Suprapubic skin (tissue), 4 donors: ENCODE measurements at regions not wholly inside any gene's neighbourhood (a gene's known extent, or its start where the extent isn't known, plus 50 kb on each side); places are given as distances from the start of the nearest gene placed in this dataset.

Experiments
- DNase-seq, 2 donors: peaks; one replicate each; pipeline ENCODE4 v3.0.0-alpha.2; 2019; ENCODE audit warnings: low spot score in 2 of 2
- H3K27ac ChIP-seq: fragments of 200-600 bp; sonication (generic); one replicate; pipeline ENCODE4 v1.5.1; 2019
- H3K27me3 ChIP-seq: fragments of 200-600 bp; sonication (generic); one replicate; pipeline ENCODE4 v1.5.1; 2019
- H3K36me3 ChIP-seq: fragments of 200-600 bp; sonication (generic); one replicate; pipeline ENCODE4 v1.5.1; 2019
- H3K4me1 ChIP-seq: fragments of 200-600 bp; sonication (generic); one replicate; pipeline ENCODE4 v1.5.1; 2019
- H3K4me3 ChIP-seq: fragments of 200-600 bp; sonication (generic); one replicate; pipeline ENCODE4 v1.5.1; 2019; ENCODE audit warnings: mild to moderate bottlenecking
- H3K9me3 ChIP-seq: fragments of 200-600 bp; sonication (generic); one replicate; pipeline ENCODE4 v1.5.1; 2019
- CTCF ChIP-seq, 2 donors: fragments of 200-600 bp in 1 of 2; fragments of 450-650 bp in 1 of 2; sonication (generic) in 1 of 2; IDR thresholded peaks; one replicate each; pipeline ENCODE4 v1.5.1; 2016 to 2019; ENCODE audit warnings: antibody characterized with exemption in 2 of 2, mild to moderate bottlenecking in 1 of 2, moderate library complexity in 1 of 2
- EP300 ChIP-seq: sonication (generic); formaldehyde crosslinking; IDR thresholded peaks from one replicate; pipeline ENCODE4 v1.6.1; 2017; ENCODE audit warnings: antibody characterized with exemption
- POLR2A ChIP-seq, 2 donors: fragments of 450-650 bp; IDR thresholded peaks; one replicate each; pipeline ENCODE4 v1.6.1; 2017; ENCODE audit warnings: antibody characterized with exemption in 2 of 2, mild to moderate bottlenecking in 2 of 2, moderate library complexity in 2 of 2
- POLR2AphosphoS5 ChIP-seq, 3 donors: sonication (generic); formaldehyde crosslinking; IDR thresholded peaks; one replicate each; pipeline ENCODE4 v1.6.1; 2017; ENCODE audit warnings: antibody characterized with exemption in 3 of 3
- WGBS: methylation state at CpG from one replicate; pipeline ENCODE4 v1.1.5; 2018; 5-methylcytosine and 5-hydroxymethylcytosine counted together

GRCh38 chr18:60445341-60445740 is 72.8 kb upstream of the MC4R start:
- H3K4me3 ChIP-seq, result no peak overlapping the region
- no peaks in the 10 kb centered on the region for H3K9me3 ChIP-seq
- no peaks in the 10 kb centered on the region for H3K4me1 ChIP-seq
- H3K27me3 ChIP-seq, result no peaks in the 10 kb centered on the region
- DNase-seq, result no peak
- TF ChIP-seq POLR2A (IDR thresholded peaks at IDR 0.05), result no peak
- TF ChIP-seq POLR2AphosphoS5 (IDR thresholded peaks at IDR 0.05), result no peak
- no peaks in the 10 kb centered on the region for H3K36me3 ChIP-seq
- no peak overlapping the region for H3K27ac ChIP-seq

DNA sequence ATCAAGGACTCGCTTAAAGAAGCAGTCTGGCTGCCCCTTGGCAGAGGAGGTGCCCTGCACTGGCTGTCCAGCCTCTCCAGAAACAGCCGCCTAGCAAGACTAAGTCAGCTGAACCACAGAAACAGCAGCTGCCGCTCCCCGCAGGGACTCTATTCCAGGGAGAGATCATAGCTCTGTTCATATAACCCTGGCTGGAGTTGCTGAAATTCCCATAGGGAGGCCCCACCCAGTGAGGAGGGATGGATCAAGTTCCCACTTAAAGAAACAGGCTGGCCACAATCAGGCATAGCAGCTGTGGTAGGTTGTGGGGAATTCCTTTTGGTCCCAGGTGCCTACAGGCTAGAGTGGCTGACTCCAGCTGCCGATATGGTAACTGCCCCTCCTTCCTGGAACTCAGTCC is 74.2 kb upstream of the MC4R start:
- 64% methylated on average over 4 of the region's 5 CpGs for WGBS

DNA sequence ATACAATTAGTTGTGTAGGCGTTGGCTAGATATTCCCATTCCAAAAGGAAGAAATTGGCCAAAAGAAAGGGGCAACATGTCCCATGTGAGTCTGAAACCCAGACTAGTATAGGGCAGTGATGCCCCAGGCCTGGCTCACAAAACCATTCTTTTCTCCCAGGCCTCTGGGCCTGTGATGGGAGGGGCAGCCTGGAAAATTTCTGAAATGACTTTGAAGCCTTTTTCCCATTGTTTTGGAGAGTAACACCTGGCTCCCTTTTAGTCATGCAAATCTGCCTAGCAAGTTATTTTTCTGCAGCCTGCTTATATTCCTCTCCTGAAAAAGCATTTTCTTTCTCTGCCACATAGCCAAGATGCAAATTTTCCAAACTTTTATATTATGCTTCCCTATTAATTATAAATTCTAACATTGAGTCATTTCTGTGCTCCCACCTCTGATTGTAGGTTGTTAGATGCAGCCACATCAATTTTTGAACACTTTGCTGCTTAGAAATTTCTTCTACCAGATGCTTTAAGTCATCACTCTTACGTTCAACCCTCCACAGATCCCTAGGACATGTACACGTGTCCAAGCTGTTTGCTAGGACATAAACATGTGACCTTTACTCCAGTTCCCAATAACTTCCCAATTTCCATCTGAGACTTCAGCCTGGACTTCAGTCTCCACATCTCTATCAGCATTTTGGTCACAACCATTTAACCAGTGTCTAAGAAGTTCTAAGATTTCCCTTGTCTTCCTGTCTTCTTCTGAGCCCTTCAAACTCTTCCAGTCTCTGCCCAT is 76.1 kb upstream of the MC4R start:
- Histone ChIP-seq H3K9me3 (no peaks in the 10 kb centered on the region), H3K27ac (no peak overlapping the region), H3K4me3 (no peak overlapping the region), H3K36me3 (no peaks in the 10 kb centered on the region), H3K4me1 (no peaks in the 10 kb centered on the region), H3K27me3 (no peaks in the 10 kb centered on the region)
- no peak for TF ChIP-seq CTCF (IDR thresholded peaks at IDR 0.05)
- TF ChIP-seq EP300, result no peak
- no peak for TF ChIP-seq POLR2A (IDR thresholded peaks at IDR 0.05)
- no peak for TF ChIP-seq POLR2AphosphoS5 (IDR thresholded peaks at IDR 0.05)
- WGBS, result 83% methylated on average over 3 of the region's 3 CpGs
- no peak for DNase-seq

More for the DNA sequence above, 74.2 kb upstream of the MC4R start:
- no peak overlapping the region for H3K27ac ChIP-seq
- no peak for DNase-seq
- H3K27me3 ChIP-seq, result no peaks in the 10 kb centered on the region
- TF ChIP-seq POLR2A (IDR thresholded peaks at IDR 0.05), result no peak
- no peak for TF ChIP-seq CTCF (IDR thresholded peaks at IDR 0.05)
- no peak for TF ChIP-seq EP300
- TF ChIP-seq POLR2AphosphoS5 (IDR thresholded peaks at IDR 0.05), result no peak
- no peaks in the 10 kb centered on the region for H3K9me3 ChIP-seq
- H3K4me3 ChIP-seq, result no peak overlapping the region
- H3K36me3 ChIP-seq, result no peaks in the 10 kb centered on the region
- no peaks in the 10 kb centered on the region for H3K4me1 ChIP-seq

GRCh38 chr18:60452421-60452820 is 79.8 kb upstream of the MC4R start:
- TF ChIP-seq CTCF (IDR thresholded peaks at IDR 0.05), result no peak
- no peak for TF ChIP-seq POLR2A (IDR thresholded peaks at IDR 0.05)
- TF ChIP-seq EP300, result no peak
- TF ChIP-seq POLR2AphosphoS5 (IDR thresholded peaks at IDR 0.05), result no peak
- no peaks in the 10 kb centered on the region for H3K4me1 ChIP-seq
- no peaks in the 10 kb centered on the region for H3K9me3 ChIP-seq
- H3K4me3 ChIP-seq, result no peak overlapping the region
- H3K27me3 ChIP-seq, result no peaks in the 10 kb centered on the region
- no peak overlapping the region for H3K27ac ChIP-seq
- DNase-seq, result no peak
- WGBS, result 56% methylated on average over 1 of the region's 1 CpG
- H3K36me3 ChIP-seq, result no peaks in the 10 kb centered on the region

- Histone ChIP-seq H3K4me1 (no peaks in the 10 kb centered on the region), H3K27me3 (no peaks in the 10 kb centered on the region), H3K9me3 (no peaks in the 10 kb centered on the region), H3K36me3 (no peaks in the 10 kb centered on the region), H3K27ac (no peak overlapping the region), H3K4me3 (no peak overlapping the region)
- TF ChIP-seq EP300 (no peak), POLR2A (IDR thresholded peaks at IDR 0.05) (no peak), POLR2AphosphoS5 (IDR thresholded peaks at IDR 0.05) (no peak), CTCF (IDR thresholded peaks at IDR 0.05) (no peak)
- DNase-seq, result no peak
- WGBS, result 85% methylated on average over 3 of the region's 3 CpGs
Measured at GRCh38 chr18:60466677-60467076, 94.1 kb upstream of the MC4R start.
